ENCODE measurements at regions not wholly inside any gene's neighbourhood (a gene's known extent, or its start where the extent isn't known, plus 50 kb on each side); places are given as distances from the start of the nearest gene placed in this dataset.

DNA sequence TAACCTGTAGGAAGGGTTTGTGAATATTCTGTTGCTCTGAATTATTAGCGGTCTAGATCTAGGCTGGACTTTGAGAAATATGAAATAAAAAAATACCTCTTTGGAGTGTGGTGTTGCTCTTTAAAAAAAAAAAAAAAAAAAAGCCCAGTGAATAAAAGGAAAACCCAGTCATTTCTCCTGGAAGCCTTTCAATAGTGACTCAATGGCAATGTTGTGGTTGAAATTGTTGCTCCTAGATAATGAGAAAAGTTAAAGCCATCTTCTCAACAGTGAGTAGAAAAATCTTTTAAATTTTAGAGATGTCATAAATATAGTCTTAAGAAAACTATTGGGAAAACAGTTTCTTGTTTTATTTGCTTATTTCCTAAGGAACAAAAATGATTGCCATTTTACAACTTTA, 135.3 kb downstream of the RFC3 start:
- peak; percentile 32 to 39 for DNase-seq (ENCODE audit: low read depth in 2 of 2)

DNA sequence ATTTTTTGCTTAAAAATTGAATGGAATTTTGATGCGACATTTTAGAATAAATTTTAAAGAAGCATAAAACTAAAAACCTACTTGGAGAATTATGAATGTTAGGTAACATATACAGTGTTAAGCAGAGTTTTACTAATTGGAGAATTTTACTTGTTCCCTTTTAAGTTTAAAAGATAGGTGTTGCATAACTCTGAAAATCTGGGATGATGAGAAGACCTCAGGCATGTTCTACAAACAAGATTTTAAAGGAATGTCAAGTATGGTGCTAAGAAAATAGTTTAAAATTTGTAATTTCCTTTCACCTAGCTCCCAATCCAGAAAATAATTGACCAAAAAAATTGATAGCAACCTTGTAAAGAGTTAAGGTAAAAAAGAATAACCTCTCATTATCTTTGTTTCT, 135.8 kb downstream of the RFC3 start:
- DNase-seq (ENCODE audit: low read depth in 2 of 2): no peak

DNA sequence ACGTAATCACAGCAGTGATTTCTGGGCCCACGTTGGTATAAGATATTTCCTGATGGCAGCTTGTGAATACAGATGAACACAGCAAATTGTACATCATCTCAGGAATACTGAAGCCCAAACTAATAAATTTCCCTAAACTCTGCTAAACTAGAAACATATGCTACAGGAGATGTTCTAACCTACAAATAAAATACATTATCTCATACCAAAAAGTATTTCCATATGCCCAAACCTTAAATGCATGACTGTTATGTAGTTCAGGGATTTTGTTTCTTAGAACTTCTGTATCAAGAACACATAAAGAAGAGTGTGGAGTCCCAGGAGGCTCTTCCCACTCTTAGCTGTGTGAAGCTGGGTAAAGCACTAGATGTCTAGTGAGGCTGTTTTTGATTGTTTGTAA, 138.4 kb downstream of the RFC3 start:
- peak in 1 of 2 experiments; percentile 13 for DNase-seq (ENCODE audit: low read depth in 2 of 2)

DNA sequence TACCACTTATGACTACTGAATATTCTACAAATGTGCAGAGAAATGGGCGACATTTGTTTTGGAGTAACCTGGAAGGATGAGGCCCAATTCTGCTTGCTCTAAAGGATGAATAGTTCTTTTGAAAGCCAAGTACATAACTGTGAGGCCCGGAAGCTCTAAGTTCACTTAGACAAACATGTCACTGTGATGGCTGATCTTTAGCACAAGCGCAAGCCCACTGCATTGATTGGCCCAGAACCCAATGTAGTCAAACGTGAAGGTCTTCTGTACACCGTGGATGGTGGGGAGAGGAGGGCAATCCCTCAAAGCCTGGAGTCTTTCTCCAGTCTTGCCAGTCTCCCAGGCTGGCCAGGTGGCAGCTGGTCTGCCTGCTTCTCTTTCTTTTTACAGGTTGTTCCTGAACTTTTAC, 139.6 kb downstream of the RFC3 start:
- DNase-seq (ENCODE audit: low read depth in 2 of 2): no peak

DNA sequence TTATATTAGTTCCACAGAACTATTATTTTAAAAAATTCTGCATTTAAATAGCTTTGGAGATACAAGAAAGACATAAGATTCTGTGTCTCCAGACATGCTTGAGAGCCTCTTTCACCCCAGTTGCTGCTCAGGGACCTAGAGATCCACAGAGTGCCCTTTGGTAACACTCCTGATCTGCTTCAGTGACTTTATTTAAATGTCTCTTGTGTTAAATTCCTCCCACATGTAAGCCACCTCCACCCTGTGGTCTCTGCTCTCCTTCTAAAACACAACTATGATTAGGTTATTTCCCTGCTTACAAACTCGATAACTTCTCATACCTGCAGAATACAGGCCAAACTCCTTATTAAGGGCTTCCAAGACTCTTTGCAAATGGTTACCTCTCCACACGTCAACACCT, 141.0 kb downstream of the RFC3 start:
- DNase-seq (ENCODE audit: low read depth in 2 of 2): no peak

DNA sequence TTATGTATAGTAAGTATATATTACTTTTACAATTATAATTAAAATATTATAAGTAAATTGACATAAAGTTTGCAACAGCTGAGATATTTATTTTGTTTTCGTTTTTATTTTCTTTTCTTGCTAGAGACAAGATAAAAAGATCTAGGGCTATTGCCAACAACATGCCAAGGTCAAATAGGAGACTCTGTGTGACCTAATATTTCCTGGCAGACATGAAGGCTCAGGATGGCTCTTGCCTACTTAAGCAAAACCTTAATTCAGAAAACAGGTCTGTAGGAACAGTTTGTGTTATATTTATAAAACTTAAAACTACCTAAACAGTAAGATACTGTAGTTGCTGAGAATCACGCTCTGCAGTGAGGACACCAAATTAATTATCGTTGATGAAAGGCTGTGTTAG, 145.2 kb downstream of the RFC3 start:
- DNase-seq (ENCODE audit: low read depth in 2 of 2): no peak

DNA sequence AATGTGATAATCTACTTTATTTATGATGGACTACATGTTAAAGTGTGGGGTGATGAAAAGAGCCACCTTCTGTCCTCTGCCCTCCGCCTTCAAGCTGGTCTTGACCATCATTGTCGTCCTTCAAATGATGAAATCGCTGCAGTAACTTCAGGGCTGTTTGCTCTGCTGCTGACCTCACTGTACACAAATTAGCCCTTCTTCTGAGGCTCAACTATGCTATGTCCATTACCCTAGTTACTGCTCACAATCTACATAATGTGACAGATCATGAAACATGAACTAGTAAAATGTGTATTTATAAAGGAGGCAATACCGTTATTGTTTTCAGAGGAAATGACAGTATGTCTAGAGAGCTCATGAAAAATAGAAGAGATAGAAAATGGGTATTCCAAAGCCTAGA, 145.9 kb downstream of the RFC3 start:
- DNase-seq (ENCODE audit: low read depth in 2 of 2): no peak

DNA sequence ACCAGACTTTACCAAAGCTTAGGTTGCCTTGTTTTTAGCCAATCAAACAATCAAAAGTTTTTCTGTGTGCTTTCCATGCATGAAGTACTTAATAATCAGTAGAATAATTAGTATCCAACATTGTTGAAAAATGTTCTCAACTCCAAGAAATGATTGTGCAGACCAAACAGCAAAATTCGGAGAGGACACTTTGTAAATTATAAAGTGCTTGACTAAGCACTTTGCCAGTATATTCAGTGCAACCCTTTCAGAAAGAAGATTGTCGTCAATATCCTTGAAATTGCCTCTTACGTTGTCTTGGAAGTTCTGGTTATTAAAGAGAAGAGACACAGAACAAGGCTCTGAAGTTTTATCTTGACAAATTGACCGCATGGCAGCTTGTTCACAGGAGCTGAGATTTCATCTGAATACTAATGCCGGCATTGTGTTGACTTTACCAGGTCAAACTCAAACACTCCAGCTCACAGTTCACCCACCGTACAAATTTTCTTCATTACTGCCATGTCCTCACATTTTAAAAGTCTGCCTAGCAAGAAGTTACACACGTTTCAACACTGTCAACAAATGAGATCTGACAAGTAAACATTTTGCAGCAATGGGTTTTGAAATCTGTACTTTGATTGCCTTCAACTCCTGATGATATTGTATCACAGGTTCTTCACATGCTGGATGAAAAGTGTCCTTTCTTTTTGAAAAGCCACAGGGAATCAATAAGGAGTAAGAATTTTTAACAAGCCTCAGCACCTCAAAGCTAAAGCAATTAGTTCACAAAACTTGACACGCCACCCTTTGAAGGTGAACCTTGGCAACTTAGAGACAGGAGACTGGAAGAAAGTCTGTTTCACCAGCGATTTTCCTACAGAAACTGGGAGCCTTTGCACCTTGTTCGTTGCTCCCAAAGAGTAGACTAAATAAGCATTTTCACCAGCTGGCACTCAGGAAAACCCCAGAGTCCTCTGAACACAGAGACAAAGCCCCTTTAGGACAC, 150.9 kb downstream of the RFC3 start:
- DNase-seq (ENCODE audit: low read depth in 2 of 2): no peak

DNA sequence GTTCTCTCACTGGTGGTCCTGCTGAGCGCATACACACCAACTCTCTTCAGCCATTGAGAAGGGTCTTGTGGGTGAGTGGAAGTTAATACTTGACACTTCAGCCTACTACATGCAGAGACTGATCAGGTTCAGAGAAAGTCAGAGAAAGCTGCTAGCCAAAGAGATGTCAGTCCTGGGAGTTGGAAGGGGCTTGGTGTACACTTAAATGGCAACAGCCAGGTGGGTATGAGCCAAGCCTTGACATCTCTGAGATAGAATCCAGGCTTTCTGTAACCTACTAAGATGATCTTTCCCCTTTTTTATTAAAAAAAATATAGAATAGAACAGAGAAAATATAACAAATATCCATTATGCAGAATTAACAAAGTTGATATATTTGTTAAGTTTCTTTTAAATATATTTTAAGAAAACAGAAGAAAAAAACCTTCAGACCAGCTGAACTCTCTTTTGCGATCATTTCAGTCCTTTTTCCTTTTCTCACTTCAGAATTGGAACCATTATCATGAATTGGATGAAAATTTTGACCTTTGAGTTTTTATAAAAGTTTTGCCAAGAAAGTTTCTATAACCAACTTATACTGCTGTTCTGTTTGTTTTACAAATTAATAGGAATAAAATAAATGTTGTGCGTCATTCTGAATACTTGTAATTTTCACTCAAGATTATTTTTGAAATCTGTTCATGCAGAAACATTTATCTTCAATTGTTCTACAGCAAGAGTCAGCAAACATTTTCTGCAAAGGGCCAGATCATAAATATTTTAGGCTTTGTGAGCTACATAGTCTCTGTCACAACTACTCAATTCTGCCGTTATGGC, 153.0 kb downstream of the RFC3 start:
- no peak for DNase-seq (ENCODE audit: low read depth in 2 of 2)

DNA sequence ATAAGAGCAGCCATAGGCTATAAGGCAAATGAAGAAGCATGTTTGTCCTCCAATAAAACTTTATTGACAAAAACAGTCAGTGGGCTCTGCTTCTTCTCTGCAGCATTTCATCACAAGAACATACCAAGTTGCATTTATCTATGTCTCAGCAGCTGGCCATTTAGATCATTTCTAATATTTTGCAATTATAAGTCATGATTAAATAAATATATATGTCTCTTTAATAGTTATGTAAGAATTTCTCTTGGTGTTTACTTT, 153.5 kb downstream of the RFC3 start:
- DNase-seq (ENCODE audit: low read depth in 2 of 2): no peak

DNA sequence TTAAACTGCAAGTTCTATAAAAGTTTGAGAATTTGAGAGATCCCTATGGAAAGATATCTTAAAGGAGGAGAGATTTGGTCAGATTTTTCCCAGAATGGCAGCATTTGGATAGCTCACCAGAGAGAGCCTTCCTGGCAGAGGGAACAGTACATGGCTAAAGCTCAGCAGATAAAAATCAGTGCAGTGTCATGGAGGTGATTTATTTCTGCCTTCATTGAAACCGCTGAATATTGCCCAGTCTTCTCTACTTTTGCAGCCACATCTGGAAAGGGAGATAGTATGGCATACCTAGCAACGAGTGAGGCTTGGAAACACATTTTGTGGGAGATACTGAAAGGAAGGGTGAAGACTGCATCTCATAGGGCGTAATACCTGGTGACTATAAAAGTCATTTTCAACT, 155.2 kb downstream of the RFC3 start:
- DNase-seq (ENCODE audit: low read depth in 2 of 2): no peak

DNA sequence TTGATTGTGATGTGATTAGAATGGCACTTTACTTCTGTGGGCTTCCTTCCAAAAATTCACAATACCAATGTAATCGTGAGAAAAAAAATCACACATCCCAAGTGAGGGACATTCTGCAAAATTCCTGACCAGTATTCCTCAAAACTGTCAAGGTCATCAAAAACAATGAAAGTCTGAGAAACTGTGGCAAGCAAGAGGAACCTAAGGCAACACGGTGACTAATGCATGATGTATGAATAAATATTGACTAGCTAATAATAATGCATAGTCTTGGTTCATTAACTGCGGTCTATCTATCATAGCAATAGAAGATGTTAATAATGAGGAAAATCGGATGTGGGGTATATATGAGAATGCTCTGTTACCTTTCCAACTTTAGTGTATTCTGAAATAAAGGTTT, 159.0 kb downstream of the RFC3 start:
- DNase-seq (ENCODE audit: low read depth in 2 of 2): no peak

DNA sequence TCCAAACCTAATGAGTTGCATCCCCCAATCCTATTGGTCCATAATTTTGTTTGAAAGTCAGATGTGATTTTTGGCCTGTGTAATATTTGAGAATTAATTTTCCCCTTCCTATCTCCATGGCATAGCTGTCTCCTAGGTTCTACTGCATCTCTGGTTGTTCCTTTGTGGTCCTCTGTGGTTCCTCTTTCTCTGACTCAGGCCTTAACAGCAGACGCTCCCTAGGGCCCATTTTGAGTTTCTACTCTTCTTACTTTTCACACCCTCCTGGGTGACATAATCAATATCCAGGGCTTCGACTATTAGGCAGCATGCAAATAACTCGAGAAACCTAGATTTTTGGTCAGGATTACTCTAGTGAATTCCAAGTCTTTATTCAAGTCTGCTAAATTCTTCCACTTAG, 160.7 kb downstream of the RFC3 start:
- DNase-seq (ENCODE audit: low read depth in 2 of 2): no peak

DNA sequence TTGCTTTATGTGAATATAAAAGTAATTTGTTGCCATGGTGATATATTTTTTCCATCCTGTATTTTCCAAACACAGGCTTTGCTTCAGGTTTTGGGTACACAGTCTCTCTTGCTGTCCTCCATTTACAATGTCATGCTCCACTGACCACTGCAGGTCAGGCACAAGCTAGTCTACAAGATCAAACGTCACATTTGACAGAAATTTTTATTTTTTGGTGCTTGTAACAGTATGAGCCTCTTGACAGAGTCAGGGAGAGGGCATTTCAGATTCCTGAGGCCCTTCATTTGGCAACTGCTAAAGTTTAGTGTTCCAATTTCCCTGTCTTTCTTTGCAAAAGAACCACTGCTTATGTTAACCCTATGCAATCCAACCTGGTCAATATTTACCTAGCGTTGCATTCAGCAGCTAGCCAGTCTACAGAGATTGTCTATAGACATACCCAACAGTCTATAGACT, 175.0 kb downstream of the RFC3 start:
- no peak for DNase-seq (ENCODE audit: low read depth in 2 of 2)

DNA sequence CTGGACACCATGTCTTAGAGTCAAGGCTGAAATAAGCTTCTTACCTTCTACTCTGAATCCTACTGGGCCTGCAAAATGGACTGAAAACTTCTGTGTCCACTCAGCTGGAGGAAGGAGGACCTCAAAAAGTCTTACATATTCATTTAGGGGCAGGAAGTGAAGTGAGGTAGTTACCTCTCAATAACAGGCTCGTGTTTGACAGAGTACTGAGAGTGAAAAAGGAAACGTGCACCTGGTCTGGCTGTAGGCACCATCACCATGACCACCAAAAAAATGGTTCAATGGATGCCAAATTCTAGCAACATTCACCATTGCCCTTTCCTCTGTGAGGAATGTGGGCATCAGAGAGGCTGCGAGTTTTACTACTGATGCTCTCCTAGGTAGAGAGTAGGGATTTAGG, 176.2 kb downstream of the RFC3 start:
- DNase-seq (ENCODE audit: low read depth in 2 of 2): no peak

DNA sequence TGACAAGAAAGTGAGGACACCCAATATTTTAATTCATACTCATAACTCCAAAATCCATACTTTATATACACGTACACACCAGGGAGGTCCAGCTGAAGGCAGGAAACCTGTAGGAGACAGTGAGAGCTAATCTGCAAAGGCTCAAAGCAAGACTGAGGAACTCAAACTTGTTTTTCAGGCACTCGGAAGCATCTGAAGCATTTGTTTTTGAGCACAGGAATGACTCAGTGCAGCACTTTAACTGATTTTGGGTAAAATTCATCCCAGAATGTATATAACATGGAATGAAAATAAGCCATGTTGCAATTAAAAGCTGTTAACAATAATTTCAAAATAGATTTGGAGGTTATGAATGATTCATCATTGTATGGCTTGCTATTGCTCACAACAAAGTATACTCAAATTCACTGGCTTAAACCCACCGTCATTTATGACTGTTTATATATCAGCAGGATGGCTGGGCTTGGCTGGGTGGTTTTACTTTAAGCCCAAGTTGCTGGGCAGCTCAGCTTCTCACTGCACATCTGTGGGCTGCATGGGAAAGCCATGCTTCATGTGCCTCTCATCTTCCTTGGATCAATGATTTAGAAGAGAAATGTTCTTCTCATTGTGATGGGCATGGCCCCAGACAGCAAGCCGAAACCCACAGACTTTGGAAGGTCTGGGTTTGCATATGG, 177.0 kb downstream of the RFC3 start:
- DNase-seq (ENCODE audit: low read depth in 2 of 2): no peak

DNA sequence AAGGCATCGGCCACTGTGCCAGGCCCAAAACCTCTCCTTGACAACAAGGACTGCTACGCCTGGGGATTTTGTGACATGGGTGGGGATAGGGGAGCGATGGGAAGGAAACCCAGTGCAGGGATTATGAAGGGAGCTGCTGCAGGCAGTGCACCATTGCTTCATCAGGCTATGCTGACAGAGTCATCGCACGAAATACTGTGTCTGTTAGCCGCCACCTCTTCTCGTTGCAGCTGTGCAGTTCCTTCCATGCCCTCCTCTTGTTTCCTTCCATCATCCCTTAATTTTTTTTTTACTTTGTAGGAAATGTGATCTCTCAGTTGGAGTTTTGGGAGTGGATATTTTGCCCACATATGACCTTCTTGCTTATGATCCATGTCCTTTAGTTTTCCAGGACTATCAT, 178.7 kb downstream of the RFC3 start:
- no peak for DNase-seq (ENCODE audit: low read depth in 2 of 2)

DNA sequence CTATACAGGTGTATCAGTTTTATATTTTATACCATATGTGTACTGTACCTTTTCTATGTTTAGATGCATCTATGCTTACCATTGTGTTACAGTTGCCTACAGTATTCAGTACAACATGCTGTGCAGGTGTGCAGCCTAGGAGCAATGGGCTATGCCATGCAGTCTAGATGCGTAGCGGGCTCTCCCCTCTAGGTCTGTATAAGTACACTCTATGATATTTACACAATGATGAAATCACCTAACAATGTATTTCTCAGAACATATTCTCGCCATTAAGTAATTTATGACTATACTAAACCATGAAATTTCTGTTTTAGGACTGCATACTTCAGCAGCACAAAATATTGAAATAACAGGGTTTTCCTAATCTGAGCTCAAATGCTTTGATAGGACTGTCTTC, 179.6 kb downstream of the RFC3 start:
- no peak for DNase-seq (ENCODE audit: low read depth in 2 of 2)

DNA sequence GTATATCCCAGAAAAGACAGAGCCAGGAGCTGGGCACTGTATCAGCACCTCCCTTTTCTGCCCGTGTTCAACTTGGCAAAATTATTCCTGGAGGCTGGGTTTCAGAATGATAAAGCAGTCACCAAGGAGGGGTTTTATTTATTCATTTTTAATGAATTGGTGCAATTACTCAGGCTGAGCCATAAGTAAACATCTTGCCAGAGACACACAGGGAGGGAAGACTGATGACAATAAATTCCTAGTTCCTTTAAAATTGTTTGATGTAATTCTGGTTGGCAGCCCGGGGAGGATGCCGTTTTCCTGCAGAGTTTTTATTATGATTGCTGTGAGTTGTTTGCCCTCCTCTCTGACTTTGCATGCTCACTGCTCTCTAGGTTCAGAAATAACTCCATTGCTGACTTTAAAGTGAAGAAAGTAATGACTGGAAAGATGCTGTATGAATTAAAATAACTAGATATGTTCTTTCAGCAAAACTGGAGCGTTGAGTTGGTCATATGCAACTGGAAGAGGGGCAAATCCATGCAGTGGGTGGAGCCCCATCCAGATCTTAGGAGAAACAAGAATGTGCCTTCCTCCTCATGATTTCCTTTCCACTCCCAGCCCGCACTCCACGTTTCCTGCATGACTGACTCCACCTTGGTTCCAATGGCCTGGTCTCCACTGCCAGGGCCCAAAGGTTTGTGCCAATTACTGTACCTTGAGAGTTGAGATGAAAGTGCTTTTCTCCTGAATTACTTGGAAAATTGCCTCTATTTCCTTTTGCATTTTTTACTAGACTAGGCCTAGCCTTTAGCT, 182.1 kb downstream of the RFC3 start:
- DNase-seq (ENCODE audit: low read depth in 2 of 2): no peak

DNA sequence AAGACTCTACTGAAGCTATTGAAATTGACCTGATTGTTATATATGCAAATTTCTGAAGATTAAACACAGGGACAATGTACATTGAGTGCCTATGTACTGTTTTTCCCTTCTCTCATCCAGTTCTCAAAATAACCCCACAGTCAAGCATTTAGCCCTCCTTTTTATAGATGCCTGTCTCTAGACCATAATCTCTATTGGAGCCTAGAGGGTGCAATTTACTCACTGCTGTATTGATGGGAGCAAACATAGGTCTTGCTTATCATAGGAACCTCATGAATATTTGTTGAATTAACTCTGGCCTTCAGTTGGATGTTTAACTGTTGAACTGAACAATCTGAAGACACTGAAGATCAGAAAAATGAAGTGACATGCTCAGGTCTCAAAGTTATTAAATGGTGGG, 183.0 kb downstream of the RFC3 start:
- DNase-seq (ENCODE audit: low read depth in 2 of 2): no peak

DNA sequence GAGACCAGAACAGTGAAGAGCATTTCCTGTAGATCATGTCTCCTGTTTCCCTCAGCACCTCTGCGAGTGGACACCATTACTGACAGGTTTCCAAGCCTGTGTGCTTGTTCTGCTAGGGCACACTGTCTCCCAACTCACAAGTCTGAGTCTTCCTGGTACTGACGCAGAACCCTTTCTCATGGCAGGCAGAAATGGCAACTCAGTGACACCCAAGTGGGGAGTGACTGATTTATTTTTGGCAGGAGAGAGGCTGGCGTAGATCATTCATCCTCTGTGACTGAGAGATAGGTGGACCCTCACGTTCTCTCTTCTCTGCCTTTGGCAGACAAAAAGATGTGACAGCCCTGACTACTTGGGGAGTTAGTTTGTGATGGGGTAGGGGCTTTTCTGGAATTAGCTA, 183.4 kb downstream of the RFC3 start:
- no peak for DNase-seq (ENCODE audit: low read depth in 2 of 2)

DNA sequence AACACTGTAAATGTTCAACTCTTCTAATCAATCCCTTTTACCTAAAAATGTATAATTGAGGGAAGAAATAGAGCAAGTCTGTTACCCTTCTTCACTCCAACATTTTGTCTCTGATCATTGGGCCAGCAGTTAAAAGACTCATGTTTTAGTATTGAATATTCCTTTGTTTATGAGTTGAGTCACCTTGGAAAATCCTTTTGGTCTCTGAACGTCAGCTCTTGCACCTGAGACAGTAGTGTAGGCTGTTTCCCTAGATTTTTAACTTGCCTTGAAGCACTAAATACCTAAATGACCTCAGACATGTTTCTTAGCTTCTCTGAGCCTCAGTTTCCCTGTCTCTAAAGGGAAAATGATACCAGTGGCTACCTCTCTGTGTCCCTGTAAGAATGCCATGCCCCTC, 184.2 kb downstream of the RFC3 start:
- no peak for DNase-seq (ENCODE audit: low read depth in 2 of 2)

All from fibroblast of skin of left biceps (primary cell).